ENCODE measurements at regions not wholly inside any gene's neighbourhood (a gene's known extent, or its start where the extent isn't known, plus 50 kb on each side); places are given as distances from the start of the nearest gene placed in this dataset.
"Not testable (repeated sequence)": the region's sequence is repeated elsewhere in the genome, so short reads cannot be mapped to it uniquely, and the experiment has no call there.

DNA sequence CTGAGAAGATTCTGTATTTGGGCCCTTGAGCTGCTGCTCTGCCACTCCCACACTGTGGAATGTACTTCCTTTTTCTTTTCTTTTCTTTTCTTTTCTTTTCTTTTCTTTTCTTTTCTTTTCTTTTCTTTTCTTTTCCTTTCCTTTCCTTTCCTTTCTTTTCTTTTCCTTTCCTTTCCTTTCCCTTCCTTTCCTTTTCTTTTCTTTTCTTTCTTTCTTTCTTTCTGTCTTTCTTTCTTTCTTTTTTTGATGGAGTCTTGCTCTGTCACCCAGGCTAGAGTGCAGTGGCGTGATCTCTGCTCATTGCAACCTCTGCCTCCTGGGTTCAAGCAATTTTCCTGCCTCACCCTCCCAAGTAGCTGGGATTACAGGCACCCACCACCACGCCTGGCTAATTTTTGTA is 89.8 kb downstream of the DNAAF6 start:
- FAIRE-seq; DNase-seq (ENCODE audit: insufficient read length): not testable (repeated sequence)

DNA sequence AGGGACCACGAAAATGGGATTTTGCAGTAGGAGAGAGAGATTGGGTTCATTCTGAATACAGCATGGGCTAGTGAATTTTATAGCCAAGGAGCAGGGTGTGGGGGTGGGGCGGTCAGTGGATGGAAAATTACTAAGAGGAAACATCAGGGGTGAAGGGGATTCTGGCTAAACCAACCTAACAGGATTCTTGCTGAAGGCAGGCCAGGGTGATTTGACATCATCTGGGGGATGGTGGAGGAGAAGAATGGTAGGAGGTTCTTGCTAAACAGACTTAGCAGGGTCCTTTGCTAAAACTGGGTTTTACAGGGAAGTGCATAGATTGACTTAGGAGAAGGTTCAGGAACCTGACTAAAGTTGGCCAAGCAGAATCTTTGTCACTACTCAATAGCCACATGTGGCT is 91.9 kb downstream of the DNAAF6 start:
- TF ChIP-seq POLR2A (IDR thresholded peaks at IDR 0.05; ENCODE audit: low read depth, low read length) (no peak), POLR2AphosphoS5 (IDR thresholded peaks at IDR 0.05; ENCODE audit: low read depth, low read length) (no peak), TAF1 (IDR thresholded peaks at IDR 0.05; ENCODE audit: borderline replicate concordance, low read depth, low read length) (no peak)
- FAIRE-seq (no peak), DNase-seq (ENCODE audit: insufficient read length) (no peak)

- DNase-seq (ENCODE audit: insufficient read length) (no peak), FAIRE-seq (no peak)
- TF ChIP-seq POLR2A (IDR thresholded peaks at IDR 0.05; ENCODE audit: low read depth, low read length) (no peak), TAF1 (IDR thresholded peaks at IDR 0.05; ENCODE audit: borderline replicate concordance, low read depth, low read length) (no peak), POLR2AphosphoS5 (IDR thresholded peaks at IDR 0.05; ENCODE audit: low read depth, low read length) (no peak)
These were observed 94.8 kb downstream of the DNAAF6 start for GRCh38 chrX:107301253-107301652.

GRCh38 chrX:107304141-107304540 is 97.7 kb downstream of the DNAAF6 start:
- TF ChIP-seq POLR2AphosphoS5 (IDR thresholded peaks at IDR 0.05; ENCODE audit: low read depth, low read length) (no peak), POLR2A (IDR thresholded peaks at IDR 0.05; ENCODE audit: low read depth, low read length) (no peak), TAF1 (IDR thresholded peaks at IDR 0.05; ENCODE audit: borderline replicate concordance, low read depth, low read length) (no peak)
- FAIRE-seq = no peak

DNA sequence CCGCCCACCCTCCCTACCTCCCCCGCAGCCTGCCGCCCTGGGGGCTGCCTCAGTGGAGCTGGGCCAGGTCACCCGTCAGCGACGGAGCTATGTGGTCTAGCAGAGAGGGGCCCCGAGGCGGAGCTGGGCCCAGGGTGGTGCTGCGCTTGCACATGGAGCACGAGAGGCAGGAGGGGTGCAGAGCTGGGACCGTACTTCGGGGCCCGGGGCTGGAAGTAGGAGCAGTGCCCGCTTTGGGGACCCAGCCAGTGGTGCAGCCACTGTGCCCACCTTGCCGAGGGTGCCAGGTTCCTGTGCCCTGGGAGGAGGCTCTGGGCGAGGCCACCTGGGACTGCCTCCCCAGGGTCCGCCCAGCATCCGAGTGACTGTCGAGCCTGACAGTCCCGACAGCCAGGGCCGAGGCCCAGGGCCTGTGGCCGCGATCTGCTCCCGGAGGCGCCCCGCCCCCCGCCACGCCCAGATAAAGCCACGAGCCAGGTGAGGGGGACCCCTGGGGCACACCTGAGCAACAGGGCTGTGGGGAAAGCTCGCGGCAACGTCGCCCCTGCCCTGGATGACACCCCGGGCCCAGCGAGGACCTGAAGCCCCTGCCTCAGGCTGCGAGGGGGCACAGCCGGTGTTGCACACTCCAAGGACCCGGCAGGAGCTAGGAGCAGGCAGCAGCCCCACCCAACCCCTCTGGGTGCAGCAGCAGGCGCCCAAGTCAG is 117.5 kb downstream of the DNAAF6 start:
- no peak for TF ChIP-seq POLR2AphosphoS5 (IDR thresholded peaks at IDR 0.05; ENCODE audit: low read depth, low read length)
- DNase-seq (ENCODE audit: insufficient read length) (no peak), FAIRE-seq (no peak)

More at GRCh38 chrX:107304141-107304540, 97.7 kb downstream of the DNAAF6 start:
- no peak for DNase-seq (ENCODE audit: insufficient read length)

GRCh38 chrX:107324493-107325310 is 118.3 kb downstream of the DNAAF6 start:
- FAIRE-seq = no peak

GRCh38 chrX:107325467-107325866 is 119.1 kb downstream of the DNAAF6 start:
- no peak for DNase-seq (ENCODE audit: insufficient read length)
- no peak for FAIRE-seq
- TF ChIP-seq TAF1 (IDR thresholded peaks at IDR 0.05; ENCODE audit: borderline replicate concordance, low read depth, low read length) (no peak), POLR2A (IDR thresholded peaks at IDR 0.05; ENCODE audit: low read depth, low read length) (no peak), POLR2AphosphoS5 (IDR thresholded peaks at IDR 0.05; ENCODE audit: low read depth, low read length) (no peak)

More at GRCh38 chrX:107324493-107325310, 118.3 kb downstream of the DNAAF6 start:
- no peak for DNase-seq (ENCODE audit: insufficient read length)
- TF ChIP-seq POLR2A (IDR thresholded peaks at IDR 0.05; ENCODE audit: low read depth, low read length) (no peak), POLR2AphosphoS5 (IDR thresholded peaks at IDR 0.05; ENCODE audit: low read depth, low read length) (no peak), TAF1 (IDR thresholded peaks at IDR 0.05; ENCODE audit: borderline replicate concordance, low read depth, low read length) (no peak)

- DNase-seq (ENCODE audit: insufficient read length) (no peak), FAIRE-seq (no peak)
- TF ChIP-seq TAF1 (IDR thresholded peaks at IDR 0.05; ENCODE audit: borderline replicate concordance, low read depth, low read length) (no peak), POLR2A (IDR thresholded peaks at IDR 0.05; ENCODE audit: low read depth, low read length) (no peak), POLR2AphosphoS5 (IDR thresholded peaks at IDR 0.05; ENCODE audit: low read depth, low read length) (no peak)
These were observed 101.4 kb upstream of the FRMPD3 start for GRCh38 chrX:107348051-107348450.

DNA sequence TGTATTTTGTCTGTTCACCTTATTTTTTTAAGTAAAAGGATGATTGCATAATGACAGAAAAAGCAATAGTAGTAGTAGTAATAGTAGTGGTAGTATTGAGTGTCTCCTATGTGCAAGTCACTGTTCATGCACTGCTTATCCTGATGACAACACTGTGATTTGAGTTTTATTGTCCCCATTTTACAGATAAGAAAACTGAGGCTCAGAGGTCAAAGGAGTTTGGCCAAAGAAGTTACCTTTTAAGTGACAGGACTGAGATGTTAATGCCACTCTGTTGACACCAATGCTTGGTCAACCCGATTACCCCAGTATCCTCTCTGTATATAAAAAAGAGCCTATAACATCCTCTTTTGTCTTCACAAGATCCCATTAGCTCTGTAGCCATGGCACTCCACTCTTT is 100.5 kb upstream of the FRMPD3 start:
- DNase-seq (ENCODE audit: insufficient read length) = no peak
- FAIRE-seq = no peak
- no peak for TF ChIP-seq POLR2A (IDR thresholded peaks at IDR 0.05; ENCODE audit: low read depth, low read length)
- no peak for TF ChIP-seq TAF1 (IDR thresholded peaks at IDR 0.05; ENCODE audit: borderline replicate concordance, low read depth, low read length)
- TF ChIP-seq POLR2AphosphoS5 (IDR thresholded peaks at IDR 0.05; ENCODE audit: low read depth, low read length) = no peak

DNA sequence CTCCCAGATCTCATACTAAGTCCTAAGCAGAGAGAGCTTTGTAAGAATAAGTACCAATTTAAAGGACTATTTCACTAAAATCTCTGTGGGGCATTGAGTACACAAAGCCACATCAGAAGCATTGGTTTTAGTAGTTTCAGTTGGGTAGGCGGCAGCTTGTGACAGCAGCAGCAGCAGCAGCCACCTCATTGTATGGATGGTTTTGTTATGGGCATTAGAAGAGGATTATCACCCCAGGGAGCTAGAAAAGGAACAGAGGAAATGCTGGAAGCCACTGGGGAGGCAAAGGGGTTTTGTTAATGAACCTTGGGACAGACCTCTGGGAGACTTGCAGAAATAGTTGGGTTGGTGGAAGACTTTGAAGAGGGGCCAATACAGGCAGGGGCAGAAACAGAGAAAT is 93.9 kb upstream of the FRMPD3 start:
- DNase-seq (ENCODE audit: insufficient read length) = no peak
- no peak for FAIRE-seq
- no peak for TF ChIP-seq POLR2A (IDR thresholded peaks at IDR 0.05; ENCODE audit: low read depth, low read length)
- TF ChIP-seq TAF1 (IDR thresholded peaks at IDR 0.05; ENCODE audit: borderline replicate concordance, low read depth, low read length) = no peak
- no peak for TF ChIP-seq POLR2AphosphoS5 (IDR thresholded peaks at IDR 0.05; ENCODE audit: low read depth, low read length)

- DNase-seq (ENCODE audit: insufficient read length) (no peak), FAIRE-seq (no peak)
- TF ChIP-seq POLR2AphosphoS5 (IDR thresholded peaks at IDR 0.05; ENCODE audit: low read depth, low read length) (no peak), TAF1 (IDR thresholded peaks at IDR 0.05; ENCODE audit: borderline replicate concordance, low read depth, low read length) (no peak), POLR2A (IDR thresholded peaks at IDR 0.05; ENCODE audit: low read depth, low read length) (no peak)
These were observed 88.6 kb upstream of the FRMPD3 start for GRCh38 chrX:107360788-107361360.

GRCh38 chrX:107370185-107370584 is 79.3 kb upstream of the FRMPD3 start:
- DNase-seq (ENCODE audit: insufficient read length); FAIRE-seq: not testable (repeated sequence)
